Esophagus muscularis mucosa (tissue), 4 donors: ENCODE measurements at regions not wholly inside any gene's neighbourhood (a gene's known extent, or its start where the extent isn't known, plus 50 kb on each side); places are given as distances from the start of the nearest gene placed in this dataset.

ENCODE experiments used
- DNase-seq: peaks from one replicate; pipeline ENCODE4 v3.0.0-alpha.2; 2017; ENCODE audit errors: extremely low spot score
- H3K27ac ChIP-seq, 4 donors: fragments of 200-600 bp; sonication (generic); replicated peaks in 1 of 4; 1 replicate in 3 of 4; 2 replicates in 1 of 4; pipeline ENCODE4 v1.5.1; 2016 to 2019; ENCODE audit warnings: mild to moderate bottlenecking in 1 of 4
- H3K27me3 ChIP-seq, 4 donors: fragments of 200-600 bp; sonication (generic); one replicate each; pipeline versions ENCODE4 v1.5.1 to v1.6.0; 2016 to 2019
- H3K36me3 ChIP-seq, 4 donors: fragments of 200-600 bp; sonication (generic); one replicate each; pipeline ENCODE4 v1.5.1; 2016 to 2019
- H3K4me1 ChIP-seq, 4 donors: fragments of 200-600 bp; sonication (generic); one replicate each; pipeline ENCODE4 v1.5.1; 2016 to 2019
- H3K4me3 ChIP-seq, 4 donors: fragments of 200-600 bp; sonication (generic); 1 replicate in 2 of 4; 2 replicates in 2 of 4; pipeline ENCODE4 v1.5.1; 2016 to 2019; ENCODE audit warnings: mild to moderate bottlenecking in 4 of 4, moderate library complexity in 1 of 4
- H3K9me3 ChIP-seq, 4 donors: fragments of 200-600 bp; sonication (generic); 1 replicate in 3 of 4; 2 replicates in 1 of 4; pipeline ENCODE4 v1.5.1; 2016 to 2019
- CTCF ChIP-seq, 3 experiments: fragments of 200-600 bp in 2 of 3; fragments of 450-650 bp in 1 of 3; sonication (generic) in 2 of 3; IDR thresholded peaks; one replicate each; pipeline ENCODE4 v1.5.1; 2017 to 2019; ENCODE audit warnings: antibody characterized with exemption in 3 of 3, mild to moderate bottlenecking in 2 of 3, moderate library complexity in 1 of 3
- EP300 ChIP-seq: sonication (generic); formaldehyde crosslinking; IDR thresholded peaks from one replicate; pipeline ENCODE4 v1.6.1; 2017; ENCODE audit warnings: antibody characterized with exemption
- POLR2A ChIP-seq: fragments of 450-650 bp; IDR thresholded peaks from one replicate; pipeline ENCODE4 v1.6.1; 2017; ENCODE audit warnings: antibody characterized with exemption, moderate library complexity, mild to moderate bottlenecking, low read depth
- POLR2AphosphoS5 ChIP-seq, 2 donors: sonication (generic); formaldehyde crosslinking; IDR thresholded peaks; one replicate each; pipeline ENCODE4 v1.6.1; 2017; ENCODE audit warnings: antibody characterized with exemption in 2 of 2
- WGBS: methylation state at CpG from one replicate; pipeline ENCODE4 v1.1.5; 2018; 5-methylcytosine and 5-hydroxymethylcytosine counted together
- intact Hi-C: fragments of 100-400 bp; cut with DNase I; formaldehyde crosslinking; loops from one replicate; pipeline ENCODE4 v1.15.1; 2023

- intact Hi-C loops, result no loop called here
- Histone ChIP-seq H3K36me3 (no peaks in the 10 kb centered on the region), H3K27me3 (no peaks in the 10 kb centered on the region), H3K4me1 (no peaks in the 10 kb centered on the region), H3K27ac (no peak overlapping the region), H3K9me3 (peaks cover 0 to 2% (median 0%) of the 10 kb centered on the region in 4 donors), H3K4me3 (no peak overlapping the region)
- no peak for TF ChIP-seq POLR2A
- TF ChIP-seq CTCF (IDR thresholded peaks at IDR 0.05), result no peak
- no peak for TF ChIP-seq POLR2AphosphoS5 (IDR thresholded peaks at IDR 0.05)
- TF ChIP-seq EP300, result no peak
- no peak for DNase-seq
Measured at GRCh38 chr14:46147452-46147851, 504.1 kb downstream of the RPL10L start.

GRCh38 chr14:46147024-46147423, 504.6 kb downstream of the RPL10L start:
- TF ChIP-seq CTCF (IDR thresholded peaks at IDR 0.05) (no peak), POLR2A (no peak), EP300 (no peak), POLR2AphosphoS5 (IDR thresholded peaks at IDR 0.05) (no peak)
- Histone ChIP-seq H3K9me3 (peaks cover 0 to 2% (median 0%) of the 10 kb centered on the region in 4 donors), H3K4me1 (no peaks in the 10 kb centered on the region), H3K4me3 (no peak overlapping the region), H3K27me3 (no peaks in the 10 kb centered on the region), H3K27ac (no peak overlapping the region), H3K36me3 (no peaks in the 10 kb centered on the region)
- WGBS, result 57% methylated on average over 1 of the region's 1 CpG
- intact Hi-C loops, result no loop called here
- DNase-seq, result no peak

- Histone ChIP-seq H3K4me3 (no peak overlapping the region), H3K27ac (no peak overlapping the region), H3K36me3 (no peaks in the 10 kb centered on the region), H3K4me1 (no peaks in the 10 kb centered on the region), H3K27me3 (no peaks in the 10 kb centered on the region), H3K9me3 (no peaks in the 10 kb centered on the region)
- DNase-seq, result no peak
- intact Hi-C loops, result no loop called here
- TF ChIP-seq POLR2AphosphoS5 (IDR thresholded peaks at IDR 0.05) (no peak), POLR2A (no peak), CTCF (IDR thresholded peaks at IDR 0.05) (no peak), EP300 (no peak)
- 64% methylated on average over 2 of the region's 2 CpGs for WGBS
Measured at GRCh38 chr14:46140445-46140844, 511.1 kb downstream of the RPL10L start.

- no peak overlapping the region for H3K4me3 ChIP-seq
- no peak for DNase-seq
- H3K36me3 ChIP-seq, result no peaks in the 10 kb centered on the region
- 45% methylated on average over 5 of the region's 5 CpGs for WGBS
- H3K27me3 ChIP-seq, result no peaks in the 10 kb centered on the region
- TF ChIP-seq POLR2A, result no peak
- no peak for TF ChIP-seq EP300
- no peak for TF ChIP-seq POLR2AphosphoS5 (IDR thresholded peaks at IDR 0.05)
- no peak for TF ChIP-seq CTCF (IDR thresholded peaks at IDR 0.05)
- H3K9me3 ChIP-seq, result no peaks in the 10 kb centered on the region
- intact Hi-C loops, result no loop called here
- H3K27ac ChIP-seq, result no peak overlapping the region
- no peaks in the 10 kb centered on the region for H3K4me1 ChIP-seq
Measured at GRCh38 chr14:46139649-46140048, 511.9 kb downstream of the RPL10L start.

- DNase-seq, result no peak
- H3K9me3 ChIP-seq, result no peaks in the 10 kb centered on the region
- no peak for TF ChIP-seq EP300
- no peak for TF ChIP-seq CTCF (IDR thresholded peaks at IDR 0.05)
- TF ChIP-seq POLR2A, result no peak
- no peak for TF ChIP-seq POLR2AphosphoS5 (IDR thresholded peaks at IDR 0.05)
- H3K4me3 ChIP-seq, result no peak overlapping the region
- no peaks in the 10 kb centered on the region for H3K27me3 ChIP-seq
- intact Hi-C loops, result no loop called here
- H3K27ac ChIP-seq, result no peak overlapping the region
- no peaks in the 10 kb centered on the region for H3K36me3 ChIP-seq
- H3K4me1 ChIP-seq, result no peaks in the 10 kb centered on the region
Measured at GRCh38 chr14:46137786-46138185, 513.8 kb downstream of the RPL10L start.
